NCI-H2081 treated with DMSO at 0.1 percent for 48 hours (cell line): ENCODE measurements at regions not wholly inside any gene's neighbourhood (a gene's known extent, or its start where the extent isn't known, plus 50 kb on each side); places are given as distances from the start of the nearest gene placed in this dataset.
"Not testable (repeated sequence)": the region's sequence is repeated elsewhere in the genome, so short reads cannot be mapped to it uniquely, and the experiment has no call there.

ENCODE experiments used
- DNase-seq: peaks from one replicate; lab custom pipeline; 2025; lab: John Stamatoyannopoulos, UW

DNA sequence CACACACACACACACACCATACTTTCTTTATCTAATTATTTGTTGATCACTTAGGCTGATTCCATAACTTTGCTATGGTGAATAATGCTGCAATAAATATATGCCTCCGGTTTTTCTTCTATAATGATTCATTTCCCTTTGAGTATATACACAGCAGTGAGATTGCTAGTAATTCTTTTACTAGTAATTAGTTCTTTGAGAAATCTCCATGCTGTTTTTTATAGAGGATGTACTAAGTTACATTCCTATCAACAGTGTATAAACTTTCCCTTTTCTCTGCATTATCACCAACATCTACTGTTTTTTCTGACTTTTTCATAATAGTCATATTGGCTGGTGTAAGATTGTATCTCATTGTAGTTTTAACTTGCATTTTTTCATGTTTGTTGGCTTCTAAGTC is 1405.1 kb downstream of the PCDH9 start:
- DNase-seq: no peak

DNA sequence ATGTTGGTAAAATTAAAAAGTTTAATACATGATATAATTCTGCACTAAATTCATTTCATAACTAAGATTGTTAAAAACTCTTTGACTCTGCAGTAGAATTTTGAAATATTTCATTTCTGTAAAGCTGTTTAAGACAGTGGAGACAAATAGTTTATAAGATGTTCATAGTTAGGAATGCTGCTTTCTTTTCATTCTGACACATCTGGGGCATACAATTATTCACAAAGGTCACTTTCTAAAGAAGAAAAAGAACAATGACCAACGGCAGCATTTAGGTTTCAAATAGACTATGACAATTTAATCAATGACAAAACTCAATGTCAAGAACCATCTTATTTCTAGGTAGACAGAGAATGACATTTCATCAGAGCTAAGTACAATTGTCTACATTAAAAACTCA is 1422.1 kb downstream of the PCDH9 start:
- no peak for DNase-seq

DNA sequence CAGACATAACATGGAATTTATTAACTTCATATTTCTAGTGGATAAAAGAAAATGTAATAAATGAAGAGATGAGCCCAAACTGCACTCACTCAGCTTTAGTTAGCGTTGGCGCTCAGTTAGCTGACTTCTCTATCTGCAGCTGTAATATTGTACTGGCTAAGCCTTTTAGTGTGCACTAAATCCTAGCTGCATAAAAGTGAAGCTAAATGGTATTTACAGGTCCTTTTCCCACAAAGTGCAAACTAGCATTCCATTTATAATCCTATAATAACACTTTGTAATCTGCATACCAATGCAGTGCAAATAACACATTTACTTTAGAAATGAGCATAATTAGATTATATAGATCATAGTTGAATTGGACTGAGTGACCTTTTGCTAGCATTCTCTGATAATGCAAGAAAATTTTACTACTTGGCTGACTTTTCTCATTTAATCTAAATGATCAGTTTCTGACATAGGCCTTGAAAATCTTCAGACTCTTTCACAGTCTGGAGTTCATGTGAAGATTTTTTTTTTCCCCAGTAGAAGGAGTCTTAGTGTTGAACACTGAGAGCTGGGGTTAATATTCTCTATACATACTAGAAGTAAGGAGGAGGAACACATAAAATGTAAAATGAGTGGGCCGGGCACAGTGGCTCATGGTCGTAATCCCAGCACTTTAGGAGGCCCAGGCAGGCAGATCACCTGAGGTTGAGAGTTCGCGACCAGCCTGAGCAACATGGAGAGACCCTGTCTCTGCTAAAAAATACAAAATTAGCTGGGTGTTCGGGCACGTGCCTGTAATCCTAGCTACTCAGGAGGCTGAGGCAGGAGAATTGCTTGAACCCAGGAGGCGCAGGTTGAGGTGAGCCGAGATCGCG is 1426.4 kb downstream of the PCDH9 start:
- no peak for DNase-seq

DNA sequence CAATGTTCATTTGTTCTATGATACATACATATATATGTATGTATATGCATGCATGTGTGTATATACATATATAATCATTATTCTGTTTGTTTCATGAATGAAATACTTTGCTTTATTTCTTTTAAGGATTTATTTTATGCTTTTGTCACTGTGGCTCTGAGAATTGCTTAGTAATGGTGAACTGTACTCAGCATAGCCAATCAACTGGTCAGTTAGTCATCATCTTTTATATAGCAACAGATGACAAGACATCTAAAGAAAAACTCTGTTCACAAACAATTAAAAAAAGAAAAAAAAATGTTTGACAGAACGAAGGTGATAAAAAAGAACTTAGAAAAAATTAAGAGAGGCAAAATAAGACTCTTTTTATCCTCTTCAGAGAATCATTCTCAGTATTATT is 1440.3 kb downstream of the PCDH9 start:
- DNase-seq: no peak

DNA sequence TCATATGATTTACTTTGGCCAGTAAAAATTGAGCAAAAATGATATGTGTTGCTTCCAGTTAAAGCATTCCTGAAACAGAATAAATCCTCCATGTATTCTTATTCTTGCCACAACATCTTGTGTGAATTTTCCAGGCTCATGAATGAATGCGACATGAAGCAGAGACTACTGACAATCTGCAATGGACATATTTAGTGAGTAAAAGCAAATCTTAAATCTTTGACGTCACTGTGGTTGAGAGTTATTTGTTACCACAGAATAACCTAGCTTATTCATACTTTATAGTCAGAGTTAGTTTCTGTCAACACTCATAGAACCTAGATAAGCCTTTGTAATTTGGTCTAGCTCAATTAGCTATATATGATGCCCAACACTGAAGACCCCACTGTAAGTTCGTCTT is 1443.1 kb downstream of the PCDH9 start:
- no peak for DNase-seq

DNA sequence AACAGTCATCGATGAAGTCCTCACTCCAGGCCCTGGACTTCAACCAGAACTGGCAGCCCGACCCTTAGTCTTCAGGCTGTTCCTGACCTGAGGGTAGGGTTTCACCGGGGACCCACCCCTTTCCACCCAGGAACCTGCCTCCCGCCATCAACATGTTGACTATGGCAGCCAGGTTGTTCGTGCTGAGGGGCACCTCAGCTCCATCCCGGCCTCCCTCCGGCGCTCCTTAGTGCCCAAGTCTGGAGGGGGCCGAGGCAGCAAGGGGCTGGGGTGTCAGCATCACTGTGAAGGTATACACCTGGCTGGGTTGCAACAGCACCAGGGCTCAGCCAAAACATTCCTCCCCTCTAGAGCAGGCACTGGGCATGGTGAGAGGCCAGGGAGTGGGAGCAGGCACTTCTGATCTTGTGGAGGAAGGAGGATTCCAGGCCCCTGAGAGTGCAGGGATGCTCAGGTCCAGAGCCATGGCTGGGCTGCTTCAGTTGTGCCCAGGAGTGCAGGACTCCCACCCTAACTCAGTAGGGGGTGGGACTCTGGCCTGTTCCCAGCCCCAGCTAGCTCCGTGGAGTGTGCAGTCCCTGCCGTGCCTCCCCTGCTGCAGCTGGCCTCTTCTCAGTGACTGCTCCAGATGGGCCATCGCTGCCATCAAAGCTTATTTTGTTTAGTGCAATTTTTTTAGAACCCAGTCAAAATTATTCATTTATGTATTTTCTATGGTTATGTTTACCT is 1445.9 kb downstream of the PCDH9 start:
- no peak for DNase-seq

DNA sequence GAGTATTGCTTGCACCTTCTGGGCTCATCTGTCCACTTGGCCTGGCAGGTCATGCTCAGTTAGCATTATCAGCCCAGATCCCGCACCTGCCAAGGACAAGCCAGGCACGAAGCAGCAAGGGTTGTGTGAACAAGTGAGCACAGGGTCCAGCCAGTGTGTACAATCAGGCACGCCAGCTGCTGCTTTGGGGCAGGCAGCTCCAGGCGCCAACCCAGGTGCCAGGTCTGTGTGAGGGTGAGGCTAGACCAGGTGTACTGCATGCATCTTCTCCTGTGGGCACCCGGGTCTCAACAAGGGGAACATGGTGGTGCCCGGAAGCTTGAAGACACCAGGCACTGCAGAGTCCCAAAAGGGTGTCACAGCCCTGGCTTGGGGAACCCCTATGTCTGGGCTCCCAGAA is 1446.8 kb downstream of the PCDH9 start:
- DNase-seq: no peak

DNA sequence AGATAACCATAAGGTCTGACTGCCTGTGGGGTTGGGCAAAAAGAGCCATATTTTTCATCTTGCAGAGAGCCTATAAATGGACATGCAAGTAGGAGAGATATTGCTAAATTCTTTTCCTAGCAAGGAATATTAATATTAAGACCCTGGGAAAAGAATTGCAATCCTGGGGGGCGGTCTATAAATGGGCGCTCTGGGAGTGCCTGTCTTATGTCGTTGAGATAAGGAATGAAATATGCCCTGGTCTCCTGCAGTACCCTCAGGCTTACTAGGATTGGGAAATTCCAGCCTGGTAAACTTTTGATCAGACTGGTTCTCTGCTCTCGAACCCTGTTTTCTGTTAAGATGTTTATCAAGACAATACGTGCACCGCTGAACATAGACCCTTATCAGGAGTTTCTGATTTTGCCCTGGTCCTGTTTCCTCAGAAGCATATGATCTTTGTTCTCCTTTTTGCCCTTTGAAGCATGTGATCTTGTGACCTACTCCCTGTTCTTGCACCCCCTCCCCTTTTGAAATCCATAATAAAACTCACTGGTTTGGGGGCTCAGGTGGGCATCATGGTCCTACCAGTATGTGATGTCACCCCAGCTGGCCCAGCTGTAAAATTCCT is 1458.3 kb downstream of the PCDH9 start:
- not testable (repeated sequence) for DNase-seq

DNA sequence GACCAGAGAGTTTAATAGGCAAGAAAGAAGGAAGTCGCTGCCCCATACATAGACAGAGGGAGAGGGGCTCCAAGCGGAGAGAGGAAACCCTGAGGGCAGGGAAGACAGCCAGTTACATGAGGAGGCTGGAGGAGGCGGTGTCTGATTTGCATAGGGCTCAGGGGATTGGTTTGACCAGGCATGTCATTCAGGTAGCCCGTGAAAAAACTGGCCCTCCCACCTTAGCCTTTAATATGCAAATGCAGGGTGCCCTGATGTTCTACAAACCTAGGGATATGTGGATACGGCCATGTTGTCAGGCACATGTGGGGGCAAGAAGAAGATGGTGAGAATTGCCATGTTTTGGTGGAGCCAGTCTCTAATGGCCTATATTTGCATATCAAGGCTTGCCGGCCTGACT is 1461.6 kb downstream of the PCDH9 start:
- DNase-seq: no peak

DNA sequence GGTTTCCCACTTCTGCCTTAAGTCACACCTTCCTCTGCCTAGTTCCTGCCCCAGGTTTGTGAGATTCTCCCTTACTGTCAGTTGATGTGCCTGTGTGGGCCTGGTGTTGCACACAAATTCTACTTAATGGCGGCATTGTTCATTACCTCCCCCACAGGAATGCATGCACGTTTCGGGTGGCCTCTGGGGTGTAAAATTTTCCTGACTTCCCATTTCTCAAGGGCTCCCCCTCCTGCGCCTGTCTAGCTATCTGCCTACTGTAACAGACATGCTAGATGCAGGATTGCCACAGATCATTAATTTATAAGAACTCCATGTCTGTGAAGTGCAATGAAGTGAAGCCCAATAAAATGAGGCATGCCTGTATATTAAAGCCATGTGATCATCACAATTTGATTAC is 1466.3 kb downstream of the PCDH9 start:
- no peak for DNase-seq

DNA sequence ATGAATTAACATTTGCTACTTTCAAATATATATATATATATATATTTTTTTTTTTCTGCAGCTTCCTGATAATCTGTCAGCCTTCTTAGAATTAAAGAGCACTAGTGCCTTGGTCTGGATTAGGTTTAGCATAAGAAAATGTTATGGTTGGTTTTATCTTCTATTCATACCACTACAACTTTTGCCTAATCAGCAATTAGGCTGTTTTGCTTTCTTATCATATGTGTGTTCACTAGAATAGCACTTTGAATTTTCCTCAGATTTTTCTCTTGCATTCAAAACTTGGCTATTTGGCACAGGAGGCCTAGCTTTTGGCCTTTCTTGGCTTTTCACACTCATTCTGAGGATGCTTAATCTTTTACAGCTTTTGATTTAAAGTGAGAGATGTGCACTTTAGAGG is 1468.1 kb downstream of the PCDH9 start:
- DNase-seq: no peak

DNA sequence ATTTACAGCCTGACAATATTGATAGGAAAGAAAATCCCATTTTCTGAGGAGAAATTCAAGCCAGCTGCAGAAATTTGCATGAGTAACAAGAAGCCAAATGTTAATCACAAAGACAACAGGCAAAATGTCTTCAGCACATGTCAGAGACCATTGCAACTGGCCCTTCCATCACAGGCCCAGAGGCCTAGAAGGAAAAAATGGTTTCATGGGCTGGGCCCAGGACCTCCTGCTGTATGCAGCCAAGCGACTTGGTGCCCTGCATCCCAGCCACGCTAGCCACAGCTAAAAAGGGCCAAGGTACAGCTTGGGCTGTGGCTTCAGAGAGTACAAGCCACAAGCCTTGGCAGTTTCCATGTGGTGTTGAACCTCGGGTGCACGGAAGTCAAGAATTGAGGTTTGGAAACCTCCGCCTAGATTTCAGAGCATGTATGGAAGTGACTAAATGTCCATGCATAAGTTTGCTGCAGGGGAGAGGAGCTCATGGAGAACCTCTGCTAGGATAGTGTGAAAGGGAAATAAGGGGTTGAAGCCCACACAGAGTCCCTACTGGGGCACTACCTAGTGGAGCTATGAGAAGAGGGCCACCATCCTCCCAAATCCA is 1474.0 kb downstream of the PCDH9 start:
- no peak for DNase-seq

DNA sequence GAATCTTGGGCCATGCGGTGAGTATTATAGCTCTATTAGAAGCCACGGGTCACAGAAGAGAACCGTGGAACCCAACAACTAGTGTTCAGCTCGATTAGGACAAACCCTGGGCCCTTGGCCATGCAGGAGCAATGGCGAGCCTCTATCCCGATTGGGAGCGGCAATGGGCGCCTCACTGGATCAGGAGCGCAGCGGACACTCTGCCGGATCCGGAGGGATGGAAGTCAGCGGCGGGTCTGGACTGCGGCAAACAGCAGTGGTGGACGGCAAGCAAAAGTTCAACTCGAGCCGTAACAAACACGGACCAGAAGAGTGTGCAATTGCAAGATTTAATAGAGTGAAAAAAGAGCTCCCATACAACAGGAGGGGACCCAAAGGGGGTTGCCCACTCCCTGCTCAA is 1481.9 kb downstream of the PCDH9 start:
- DNase-seq: no peak

DNA sequence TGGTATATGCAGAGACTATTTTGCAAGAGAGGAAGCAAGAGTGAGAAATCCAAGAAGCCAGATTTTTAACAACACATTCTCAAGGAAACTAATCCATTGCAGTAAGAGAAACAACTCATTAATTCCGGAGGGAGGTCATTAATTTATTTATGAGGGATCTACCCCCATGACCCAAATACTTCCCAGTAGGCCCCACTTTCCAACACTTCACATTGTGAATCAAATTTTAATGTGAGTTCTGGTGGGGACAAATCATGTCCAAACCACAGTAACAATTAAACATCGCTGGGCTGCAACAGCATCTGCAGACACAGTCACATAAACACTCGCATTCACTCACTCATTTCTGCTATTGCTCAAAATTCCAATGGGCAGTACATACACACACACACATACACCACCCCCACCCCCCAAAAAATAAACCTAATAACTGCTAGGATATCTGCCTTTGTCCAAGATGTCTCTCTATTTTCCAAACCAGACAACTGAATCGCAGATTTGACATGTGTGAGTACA is 1483.7 kb downstream of the PCDH9 start:
- no peak for DNase-seq

DNA sequence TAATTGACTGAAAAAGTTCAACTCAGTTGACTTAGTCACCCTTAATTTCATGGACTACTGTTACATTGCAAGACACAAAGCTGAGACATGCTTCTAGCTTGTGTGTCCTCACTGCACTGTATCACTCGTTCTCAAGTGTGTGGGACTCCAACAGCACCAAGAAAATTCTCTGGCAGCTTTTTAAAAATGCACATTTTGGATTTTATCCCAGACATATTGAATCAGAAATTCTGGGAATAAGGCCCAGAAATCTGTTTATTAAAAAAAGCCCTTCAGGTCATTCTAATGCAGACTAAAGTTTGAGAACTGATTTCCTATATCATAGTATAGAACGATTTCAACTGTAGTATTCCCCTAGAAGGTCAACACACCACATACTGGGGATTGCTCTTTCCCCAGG is 1485.3 kb downstream of the PCDH9 start:
- DNase-seq: no peak

DNA sequence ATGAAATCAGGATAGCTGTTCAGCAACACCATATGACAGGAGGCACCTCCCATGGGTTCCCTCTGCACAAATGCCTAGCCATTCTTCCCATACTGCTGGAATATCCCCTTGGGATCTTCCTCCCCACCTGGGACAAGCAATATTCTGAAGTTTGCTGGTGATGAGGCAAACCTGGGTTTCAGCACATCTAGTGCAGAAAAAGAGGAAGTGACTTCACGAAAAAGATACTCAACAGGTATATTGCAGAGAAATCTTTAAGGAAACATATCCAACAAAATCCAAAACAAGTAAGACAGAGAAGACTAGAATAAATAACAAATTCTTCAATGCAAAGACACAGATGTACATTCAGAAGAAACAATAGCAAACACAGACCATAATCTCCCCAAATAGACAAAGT is 1497.0 kb downstream of the PCDH9 start:
- no peak for DNase-seq

DNA sequence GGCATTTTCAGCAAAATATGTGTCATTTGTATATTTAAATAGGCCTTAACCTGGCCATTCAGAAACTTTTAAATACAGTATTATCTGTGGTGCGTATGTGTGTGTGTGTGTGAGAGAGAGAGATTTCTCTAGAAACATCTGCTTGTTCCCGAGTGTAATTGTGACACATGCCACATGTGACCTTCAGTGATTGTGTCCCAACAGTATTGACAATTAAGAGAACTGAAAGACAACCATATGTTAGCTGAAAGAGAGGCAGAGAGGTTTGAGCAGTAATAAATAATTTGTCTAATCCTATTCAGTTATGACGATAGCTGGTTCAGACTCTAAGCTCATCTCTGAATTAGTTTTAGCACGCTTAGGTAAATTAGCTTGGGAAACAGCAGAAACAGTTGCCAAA is 1503.1 kb downstream of the PCDH9 start:
- DNase-seq: no peak

DNA sequence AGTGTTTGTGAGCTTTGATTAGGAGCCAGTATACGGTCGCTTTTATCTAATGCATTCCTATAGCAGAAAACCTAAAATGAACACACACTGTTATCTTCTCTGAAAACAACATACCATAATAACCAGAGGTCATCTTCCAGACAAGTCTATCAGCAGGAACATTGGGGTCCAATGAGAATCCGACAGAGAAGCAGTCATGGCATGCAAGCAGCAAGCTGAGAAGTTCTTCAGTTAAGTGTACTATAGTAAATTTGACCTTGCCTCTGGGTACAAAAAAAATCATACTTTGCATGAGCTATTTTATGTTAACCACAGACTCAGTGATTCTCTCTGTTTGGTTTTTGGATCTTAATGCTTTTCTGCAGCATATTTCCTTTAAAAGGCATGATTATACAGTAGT is 1505.1 kb downstream of the PCDH9 start:
- DNase-seq: no peak

DNA sequence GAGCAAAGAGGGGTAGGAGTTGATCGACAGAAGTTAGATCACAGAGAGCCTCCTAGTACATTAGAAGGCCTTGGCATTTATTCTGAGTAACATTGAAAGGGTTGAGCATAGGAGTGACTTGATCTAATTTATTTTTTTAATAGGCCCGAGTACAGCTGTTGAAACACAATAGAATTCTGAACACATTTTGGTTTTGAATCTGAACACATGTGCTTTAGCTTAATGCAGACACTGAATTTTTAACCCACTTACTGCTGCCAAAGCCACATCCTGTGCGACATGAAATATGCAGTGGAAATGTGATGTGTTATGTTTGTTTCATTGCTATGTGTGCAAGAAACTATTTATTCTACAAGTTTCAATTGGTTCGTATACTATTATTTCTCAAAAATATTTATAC is 1505.9 kb downstream of the PCDH9 start:
- DNase-seq: no peak

DNA sequence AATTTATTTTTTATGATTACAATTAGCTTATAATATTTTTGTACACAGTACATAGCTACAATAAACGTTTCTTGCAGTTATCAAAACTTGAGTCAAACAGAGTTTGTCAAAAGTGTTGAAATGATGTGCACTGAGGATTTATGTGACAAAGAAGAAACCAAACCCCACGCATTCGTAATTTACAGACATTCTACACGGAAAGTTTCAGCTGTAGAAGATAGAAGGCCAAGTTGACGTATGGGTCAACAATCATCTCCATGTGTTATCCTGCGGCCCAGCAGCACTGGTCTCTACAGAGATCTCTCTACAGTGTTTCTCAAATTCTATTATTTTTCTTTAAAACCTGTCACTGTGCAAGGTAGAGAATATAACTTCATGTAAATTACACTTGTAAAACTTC is 1507.6 kb downstream of the PCDH9 start:
- DNase-seq: no peak

DNA sequence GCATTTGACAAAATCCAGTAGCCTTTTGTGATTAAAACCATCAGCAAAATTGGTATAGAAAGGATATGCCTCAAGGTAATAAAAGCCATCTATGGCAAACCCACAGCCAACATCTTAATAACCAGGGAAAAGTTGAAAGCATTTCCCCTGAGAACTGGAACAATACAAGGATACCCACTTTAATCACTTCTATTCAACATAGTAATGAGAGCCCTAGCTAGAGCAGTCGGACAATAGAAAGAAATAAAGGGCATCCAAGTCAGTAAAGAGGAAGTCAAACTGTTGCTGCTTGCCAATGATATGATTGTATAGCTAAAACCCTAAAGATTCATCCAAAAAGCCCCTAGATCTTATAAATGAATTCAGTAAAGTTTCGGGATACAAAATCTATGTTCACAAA is 1510.3 kb downstream of the PCDH9 start:
- DNase-seq: no peak

DNA sequence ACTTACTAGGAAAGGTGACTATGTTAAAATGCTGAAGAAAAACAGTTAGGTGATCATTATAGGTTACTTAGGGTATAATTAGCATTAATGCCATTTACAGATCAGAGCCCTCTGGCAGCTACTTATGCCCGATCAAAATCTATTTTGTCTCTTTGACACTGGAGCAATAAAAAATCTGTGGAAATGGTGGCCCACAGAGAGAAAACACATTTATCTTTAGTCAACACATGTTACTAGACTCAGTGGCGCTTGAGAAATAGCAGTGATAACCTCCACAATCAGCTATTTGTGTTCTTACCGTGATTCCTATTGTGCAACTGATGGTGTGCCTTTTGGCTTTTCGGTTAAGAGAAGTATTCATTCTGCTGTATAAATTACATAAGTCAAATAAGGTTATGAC is 1519.6 kb downstream of the PCDH9 start:
- no peak for DNase-seq

DNA sequence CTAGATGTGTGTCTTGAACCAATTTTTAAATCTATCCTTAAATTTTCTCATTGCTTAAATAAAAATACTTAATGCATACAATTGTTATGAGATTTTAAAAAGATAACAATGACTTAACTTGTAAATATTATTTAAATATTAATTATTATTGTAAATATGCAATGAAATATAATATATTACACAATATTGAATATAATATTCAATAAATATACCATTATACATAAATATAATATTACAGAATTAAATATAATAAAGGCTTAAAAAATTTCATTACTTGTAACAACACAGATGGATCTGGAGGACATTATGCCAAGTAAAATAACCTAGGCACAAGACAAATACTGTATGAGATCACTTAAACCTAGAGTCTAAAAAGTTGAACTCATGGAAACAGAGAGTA is 1532.3 kb downstream of the PCDH9 start:
- DNase-seq: no peak
